Fibroblast of the conjunctiva (primary cell): ENCODE measurements at regions not wholly inside any gene's neighbourhood (a gene's known extent, or its start where the extent isn't known, plus 50 kb on each side); places are given as distances from the start of the nearest gene placed in this dataset.
"Not testable (repeated sequence)": the region's sequence is repeated elsewhere in the genome, so short reads cannot be mapped to it uniquely, and the experiment has no call there.

Experiments
- DNase-seq: peaks from one replicate; pipeline ENCODE4 v3.0.0-alpha.2; 2010; ENCODE audit warnings: low read depth

DNA sequence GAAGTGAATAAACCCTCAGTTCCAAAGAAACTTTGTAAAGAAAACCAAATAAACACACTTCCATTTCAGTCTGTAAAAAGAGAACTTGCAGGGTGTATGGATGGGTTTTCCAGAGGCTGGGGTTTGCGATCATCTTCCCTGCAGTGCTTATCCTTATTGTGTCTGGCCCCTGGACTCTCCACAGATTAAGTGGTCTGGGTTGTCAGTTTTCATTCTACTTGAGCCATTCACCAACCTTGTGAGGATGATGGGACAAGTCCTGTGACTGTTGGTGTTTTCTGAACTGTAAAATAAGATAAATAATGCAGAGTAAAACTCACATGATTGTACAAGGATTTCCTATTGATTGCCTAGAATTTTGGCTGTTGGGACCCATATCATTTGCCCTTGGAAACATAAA lies 166.1 kb upstream of the MOCS2 start:
- DNase-seq, result no peak

DNA sequence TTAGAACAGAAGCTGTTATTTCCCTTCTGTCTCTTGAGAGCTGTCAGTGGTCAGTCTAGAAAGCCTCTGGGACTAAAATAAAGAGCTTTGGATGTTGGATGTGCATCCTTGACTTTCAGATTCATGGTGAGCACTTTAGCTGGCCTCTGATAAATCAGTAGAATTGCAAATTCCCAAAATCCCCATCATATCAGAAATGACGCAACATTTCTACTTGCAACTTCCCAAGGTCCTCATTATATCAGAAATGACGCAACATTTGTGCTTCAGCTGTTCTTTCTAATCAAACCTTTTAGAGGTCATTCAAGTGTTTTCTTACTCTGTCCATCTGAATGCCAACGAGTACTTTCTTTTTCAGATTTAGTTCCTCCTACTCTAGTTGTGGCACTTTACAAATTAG lies 167.3 kb upstream of the MOCS2 start:
- no peak for DNase-seq

DNA sequence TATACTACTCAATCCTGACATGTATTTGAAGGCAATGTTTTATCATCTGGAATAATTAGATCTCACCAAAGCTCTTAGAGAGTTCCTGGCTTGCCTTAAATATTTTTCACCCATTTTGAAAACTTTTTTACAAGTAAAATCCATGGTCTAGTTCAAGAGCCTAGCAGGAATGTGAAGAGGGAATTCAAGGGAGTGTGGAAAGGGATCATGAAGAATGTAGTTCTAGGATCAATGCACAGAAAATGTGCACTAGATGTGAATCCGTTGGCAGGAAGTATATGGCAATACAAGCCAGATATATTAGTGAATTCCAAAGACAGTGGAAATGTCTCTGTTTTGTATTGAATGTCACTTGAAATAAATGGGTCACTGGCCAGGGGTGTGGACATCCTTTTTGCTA lies 167.9 kb upstream of the MOCS2 start:
- DNase-seq, result no peak

DNA sequence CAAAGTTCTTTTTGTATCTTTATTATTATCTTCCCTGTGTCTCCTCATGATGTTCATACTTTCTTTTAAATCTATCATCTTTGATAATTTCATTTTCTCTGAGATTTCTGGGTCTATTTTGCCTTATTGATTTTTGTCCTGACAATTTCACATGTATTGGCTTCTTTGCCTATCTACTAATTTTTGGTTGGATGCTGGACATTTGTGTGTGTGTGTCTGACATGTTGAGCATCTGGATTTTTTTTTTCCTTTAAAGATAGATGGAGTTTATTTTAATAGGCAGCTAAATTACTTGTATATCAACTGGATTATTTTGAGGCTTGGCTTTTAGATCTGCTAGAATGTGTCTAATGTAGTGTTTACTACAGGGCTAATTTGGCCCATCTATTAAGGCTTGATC lies 178.0 kb upstream of the MOCS2 start:
- DNase-seq, result no peak

DNA sequence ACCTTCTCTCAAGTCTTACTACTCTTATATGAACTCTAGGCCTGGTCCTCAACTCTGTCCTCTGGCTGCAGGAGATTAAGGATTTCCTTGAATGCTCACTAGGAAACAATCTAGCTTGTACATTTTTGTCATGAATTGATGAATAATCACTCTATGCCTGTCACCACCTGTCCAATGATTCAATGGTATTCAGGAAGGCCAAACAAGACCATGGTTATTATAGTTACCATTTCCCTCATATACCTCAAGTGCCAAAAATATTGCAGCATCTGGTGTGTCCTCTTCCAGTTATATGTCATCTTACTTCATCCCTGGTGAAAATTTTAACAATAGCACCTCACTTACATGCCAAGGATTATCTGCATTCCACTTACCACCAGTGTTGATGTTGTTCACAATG lies 179.0 kb upstream of the MOCS2 start:
- DNase-seq, result no peak

DNA sequence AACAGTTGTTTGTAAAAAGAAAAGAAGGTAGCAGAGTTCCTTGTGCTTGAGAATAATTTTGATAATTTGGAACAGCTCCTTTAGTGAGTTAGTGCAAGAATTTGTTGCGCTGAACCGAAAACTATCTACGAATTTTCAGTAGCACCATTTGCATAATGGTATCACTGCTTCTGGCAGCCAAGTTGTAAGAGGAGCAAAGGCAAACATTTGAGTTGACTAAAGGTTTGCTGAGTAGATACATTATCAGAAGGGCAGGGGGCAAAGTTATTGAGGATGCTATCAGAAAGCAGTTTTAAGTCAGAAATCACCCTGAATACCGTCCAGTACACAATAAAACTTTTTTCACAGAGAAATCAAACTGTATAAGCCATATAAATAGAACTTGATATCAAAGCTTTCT lies 181.5 kb upstream of the MOCS2 start:
- no peak for DNase-seq

DNA sequence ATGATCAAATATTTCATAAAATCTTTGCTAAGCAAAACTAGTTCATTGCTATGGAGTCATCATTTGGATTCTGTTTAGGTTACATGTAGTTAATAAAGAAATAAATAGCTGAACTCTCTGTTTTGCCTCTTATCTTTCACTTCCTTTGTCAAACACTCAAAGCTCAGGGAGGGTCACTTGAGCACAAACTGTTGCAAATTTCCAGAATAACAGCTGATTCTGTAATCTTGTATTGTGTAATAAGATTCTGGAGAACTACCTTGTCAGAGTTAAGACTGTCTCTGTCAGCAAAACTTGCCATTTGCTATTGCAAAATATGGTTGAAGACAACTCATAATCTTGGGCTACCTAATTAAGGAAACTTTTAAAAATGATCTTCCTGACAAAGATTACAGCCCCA lies 182.0 kb upstream of the MOCS2 start:
- DNase-seq, result no peak

DNA sequence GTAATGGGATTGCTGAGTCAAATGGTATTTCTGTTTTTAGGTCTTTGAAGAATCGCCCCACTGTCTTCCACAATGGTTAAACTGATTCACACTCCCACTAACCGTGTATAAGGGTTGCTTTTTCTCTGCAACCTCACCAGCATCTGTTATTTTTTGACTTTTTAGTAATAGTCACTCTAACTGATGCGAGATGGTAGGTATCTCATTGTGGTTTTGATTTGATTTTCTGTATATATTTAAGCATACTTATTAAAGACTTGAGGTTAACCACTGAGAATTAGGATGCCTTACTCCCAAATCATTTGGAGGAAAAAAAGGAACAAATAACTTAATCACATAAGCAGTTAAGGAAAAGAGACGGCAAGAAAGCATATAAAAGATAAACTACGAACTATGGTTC lies 181.6 kb upstream of the FST start:
- no peak for DNase-seq

DNA sequence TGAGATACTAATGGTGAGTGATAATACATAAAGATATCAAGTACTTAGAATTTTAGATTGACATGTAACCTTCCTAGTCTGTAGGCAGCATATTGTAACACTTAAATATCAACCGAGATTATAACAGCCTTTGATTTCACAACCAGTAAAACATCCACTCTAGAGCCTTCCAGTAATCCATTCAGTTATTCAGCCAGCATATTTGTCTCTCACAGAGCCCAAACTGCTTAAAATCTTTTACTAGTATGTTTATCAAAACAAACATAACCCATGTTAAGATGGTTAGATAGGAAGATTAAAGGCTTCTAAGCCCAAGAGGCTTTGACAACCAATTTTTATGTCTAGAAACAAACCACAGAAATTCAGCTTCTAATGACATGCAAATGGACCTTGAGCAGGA lies 177.9 kb upstream of the FST start:
- DNase-seq, result peak; percentile 31

DNA sequence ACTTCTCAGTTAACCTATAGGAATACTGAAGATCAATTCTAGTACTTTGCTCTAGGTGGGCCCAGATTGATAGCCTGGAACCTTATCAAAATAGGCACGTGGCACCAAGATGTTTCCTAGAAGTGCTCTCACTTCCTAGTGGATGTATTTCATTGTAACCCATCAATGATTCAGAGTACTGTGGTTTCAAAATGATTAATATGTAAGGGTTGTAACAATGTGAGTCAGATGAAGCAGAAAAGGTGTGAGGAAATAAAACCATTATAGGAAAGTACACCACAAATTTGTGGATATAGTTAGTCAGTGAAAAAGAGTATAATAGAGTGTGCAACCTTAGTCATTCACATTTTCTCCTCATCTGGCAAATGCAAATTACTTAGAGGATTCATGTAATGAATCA lies 177.3 kb upstream of the FST start:
- DNase-seq, result peak; percentile 1

DNA sequence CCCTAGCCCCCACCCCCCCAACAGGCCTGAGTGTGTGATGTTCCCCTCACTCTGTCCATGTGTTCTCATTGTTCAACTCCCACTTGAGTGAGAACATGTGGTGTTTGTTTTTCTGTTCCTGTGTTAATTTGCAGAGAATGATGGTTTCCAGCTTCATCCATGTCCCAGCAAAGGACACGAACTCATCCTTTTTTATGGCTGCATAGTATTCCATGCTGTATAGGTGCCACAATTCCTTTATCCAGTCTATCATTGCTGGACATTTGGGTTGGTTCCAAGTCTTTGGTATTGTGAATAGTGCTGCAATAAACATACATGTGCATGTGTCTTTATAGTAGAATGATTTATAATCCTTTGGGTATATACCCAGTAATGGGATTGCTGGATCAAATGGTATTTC lies 175.1 kb upstream of the FST start:
- not testable (repeated sequence) for DNase-seq

DNA sequence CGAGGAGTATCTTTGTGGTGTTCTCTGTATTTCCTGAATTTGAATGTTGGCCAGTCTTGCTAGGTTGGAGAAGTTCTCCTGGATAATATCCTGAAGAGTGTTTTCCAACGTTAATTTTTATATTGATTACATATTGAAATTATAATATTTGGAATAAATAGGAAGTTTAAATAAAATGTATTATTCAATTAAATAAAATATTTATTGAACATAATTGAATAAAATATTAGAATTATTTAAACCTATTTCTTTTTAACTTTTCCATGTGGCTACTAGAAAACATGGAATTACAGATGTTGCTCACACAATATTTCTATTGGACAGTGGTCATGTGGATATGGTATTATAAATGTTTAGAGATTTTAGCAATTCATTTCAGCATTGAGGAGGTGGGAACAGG lies 170.8 kb upstream of the FST start:
- DNase-seq, result no peak

DNA sequence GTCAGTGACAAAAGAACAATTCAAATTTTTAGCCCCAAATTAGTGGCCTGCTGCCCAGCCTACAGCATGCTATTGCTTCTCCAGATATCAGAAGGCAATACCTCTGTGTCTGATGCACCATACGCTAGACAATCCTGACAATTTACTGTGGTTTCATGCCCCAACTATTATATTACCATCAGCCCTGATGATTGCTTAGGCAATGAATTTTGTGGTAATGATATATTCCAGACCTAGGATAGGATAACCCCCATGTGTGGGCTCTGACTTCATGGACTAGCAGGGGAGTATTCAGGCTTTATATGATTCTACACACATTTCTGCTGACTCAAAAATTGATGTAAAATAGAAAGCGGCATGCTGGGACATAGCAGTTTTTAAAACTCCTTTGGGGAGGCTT lies 168.7 kb upstream of the FST start:
- no peak for DNase-seq

DNA sequence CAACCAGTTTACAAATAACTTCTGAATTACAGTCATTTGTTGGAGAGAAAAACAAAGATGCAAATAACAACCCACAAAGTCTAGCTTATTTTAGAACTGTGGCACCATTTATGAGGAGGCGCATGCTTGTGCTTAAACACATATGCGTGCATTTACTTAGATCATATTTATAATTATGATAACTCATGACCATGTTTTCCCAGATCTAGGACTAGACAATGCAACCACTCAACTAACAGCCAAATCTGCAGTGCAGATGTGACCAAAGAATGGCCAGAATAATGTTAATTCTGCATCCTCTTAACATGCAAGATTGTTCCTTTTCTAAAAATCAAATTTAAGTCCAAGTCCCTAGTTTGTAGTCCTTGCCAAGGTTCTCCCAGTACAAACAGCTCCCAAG lies 167.3 kb upstream of the FST start:
- DNase-seq, result no peak

DNA sequence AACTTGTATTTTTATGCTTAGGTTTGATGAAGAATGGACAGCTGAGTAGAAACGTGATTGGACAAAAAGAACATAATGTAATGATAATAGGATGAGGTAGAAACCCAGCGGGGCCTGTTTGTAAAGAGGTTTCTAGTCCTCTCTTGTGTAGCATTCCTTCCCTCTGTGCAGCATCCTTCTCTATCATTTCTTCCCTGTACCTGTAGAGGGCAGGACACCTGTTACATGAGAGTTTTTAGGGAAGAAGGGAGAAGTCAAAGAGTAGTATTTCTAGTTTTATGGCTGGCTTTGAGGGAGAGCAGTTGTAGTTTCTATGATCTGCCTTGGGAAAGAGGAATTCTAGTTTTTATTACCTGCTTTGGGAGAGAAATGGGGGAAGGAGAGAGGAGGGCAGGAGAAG lies 162.1 kb upstream of the FST start:
- DNase-seq, result no peak

DNA sequence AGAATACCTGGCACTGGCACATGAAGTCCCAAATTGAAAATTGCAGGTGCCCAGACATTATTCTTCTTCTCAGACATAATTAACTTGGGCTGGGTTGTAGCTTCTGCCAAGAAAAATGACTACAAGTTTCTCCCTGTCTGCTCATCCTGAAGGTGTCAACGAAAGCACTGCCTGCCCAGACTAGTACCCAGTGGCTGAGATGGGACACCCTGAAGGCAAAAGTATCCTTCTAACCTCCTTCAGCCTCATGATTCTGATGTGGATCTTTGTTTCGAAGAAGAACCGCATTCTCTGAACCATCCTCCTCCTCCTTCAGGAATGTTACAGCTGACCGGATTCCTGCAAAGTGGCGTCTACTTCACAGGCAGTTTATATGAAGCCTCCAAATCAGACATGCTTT lies 161.1 kb upstream of the FST start:
- no peak for DNase-seq

DNA sequence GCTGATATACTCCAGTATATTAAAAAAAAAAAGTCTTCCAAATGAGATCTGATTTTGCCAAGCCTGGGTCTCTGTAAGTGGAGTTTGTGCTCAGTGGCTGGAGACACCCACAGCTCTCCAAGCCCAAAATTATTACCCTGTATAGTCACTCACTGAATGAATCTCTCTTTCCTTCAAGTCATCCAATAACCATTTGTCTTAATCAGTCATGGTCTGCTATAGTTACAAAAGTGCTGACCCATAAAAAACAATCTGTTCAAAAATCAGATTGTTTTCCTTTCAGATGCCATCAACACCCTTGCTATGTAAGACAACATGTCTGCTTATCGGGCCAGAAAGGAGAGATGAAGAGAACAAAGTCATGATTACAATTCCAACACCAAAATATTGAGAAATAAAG lies 159.4 kb upstream of the FST start:
- no peak for DNase-seq

DNA sequence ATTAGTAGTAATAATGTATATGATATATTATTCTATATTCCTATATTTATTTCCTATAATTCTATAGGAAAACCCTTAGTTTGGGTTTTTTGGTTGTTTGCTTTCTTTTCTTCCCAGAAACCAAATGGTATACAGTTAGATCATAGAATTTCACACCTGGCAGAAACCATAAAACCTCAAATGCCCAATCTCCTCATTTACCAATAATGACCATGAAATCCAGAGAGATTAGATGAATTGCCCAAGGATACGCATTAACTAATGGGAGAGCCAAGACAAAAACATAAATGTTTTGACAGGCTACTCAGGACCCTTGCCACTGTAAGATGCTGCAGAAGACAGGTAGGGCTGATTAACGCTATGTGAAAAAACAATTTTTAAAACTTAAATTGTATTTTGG lies 158.7 kb upstream of the FST start:
- DNase-seq, result no peak

DNA sequence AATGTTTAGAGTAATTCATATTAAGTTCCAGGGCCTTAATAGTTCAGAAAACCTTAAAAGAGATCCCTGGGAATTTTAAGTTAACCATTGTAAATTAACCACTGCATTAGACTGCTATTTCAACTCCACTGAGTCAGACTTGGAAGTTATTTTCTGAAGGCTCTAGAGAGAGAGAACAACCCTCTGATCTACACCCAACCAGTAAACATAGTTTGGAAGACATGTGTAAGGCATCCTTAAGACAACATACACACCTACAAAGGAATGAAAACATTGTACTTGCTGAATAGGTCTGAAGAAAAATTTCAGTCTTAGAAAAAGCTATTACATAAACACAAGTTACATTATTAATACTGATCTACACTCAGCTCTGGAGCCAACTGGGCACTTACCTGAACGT lies 158.2 kb upstream of the FST start:
- DNase-seq, result no peak

DNA sequence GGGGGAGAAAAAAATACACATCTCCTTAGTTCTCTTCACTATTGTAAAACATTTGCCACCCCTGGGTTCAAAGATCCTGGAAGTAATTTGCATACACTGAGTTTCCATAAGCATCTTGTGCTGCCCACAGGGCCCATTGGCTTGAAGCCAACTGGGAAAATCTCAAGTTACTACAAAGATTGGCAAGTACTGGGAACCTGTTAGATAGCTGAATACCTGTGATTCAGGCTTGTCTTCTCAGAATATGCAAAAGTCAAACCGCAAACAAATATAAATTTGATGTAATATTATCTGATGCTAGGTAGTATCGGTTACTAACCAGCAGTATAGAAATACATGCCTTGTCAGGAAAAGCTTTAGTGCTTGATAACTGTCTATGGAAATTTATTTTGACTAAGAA lies 156.9 kb upstream of the FST start:
- no peak for DNase-seq

DNA sequence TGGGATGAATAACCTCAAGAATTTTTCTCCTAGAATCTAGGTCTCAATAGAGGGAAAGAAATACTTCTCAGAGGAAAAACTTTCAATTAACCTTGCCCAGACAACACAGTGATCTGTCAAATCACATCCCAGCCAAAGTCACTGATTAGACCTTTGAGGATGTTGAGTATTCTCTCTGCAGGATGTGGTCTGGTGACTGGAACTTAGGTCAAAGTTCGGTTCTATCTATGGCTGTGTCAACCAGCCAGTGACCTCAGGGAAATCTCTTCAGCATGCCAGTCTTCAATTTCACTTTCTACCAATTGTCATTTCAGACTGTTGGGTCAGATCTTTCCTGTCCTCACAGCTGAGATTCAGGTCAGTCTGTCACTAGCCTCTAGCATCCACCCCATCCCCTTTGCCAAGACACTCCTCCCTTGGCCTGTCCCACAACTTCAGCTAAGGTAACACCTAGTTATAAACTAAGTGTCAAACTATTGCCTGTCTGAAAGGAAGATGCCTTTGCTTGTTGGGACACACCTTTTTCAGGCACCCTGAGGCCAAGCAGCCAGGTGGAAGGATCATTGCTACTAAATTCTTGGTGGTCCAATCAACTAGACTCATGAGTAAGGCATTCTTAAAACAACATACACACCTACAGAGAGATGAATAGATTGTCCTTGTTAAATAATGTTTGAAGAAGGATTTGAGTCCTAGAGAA lies 156.3 kb upstream of the FST start:
- no peak for DNase-seq

DNA sequence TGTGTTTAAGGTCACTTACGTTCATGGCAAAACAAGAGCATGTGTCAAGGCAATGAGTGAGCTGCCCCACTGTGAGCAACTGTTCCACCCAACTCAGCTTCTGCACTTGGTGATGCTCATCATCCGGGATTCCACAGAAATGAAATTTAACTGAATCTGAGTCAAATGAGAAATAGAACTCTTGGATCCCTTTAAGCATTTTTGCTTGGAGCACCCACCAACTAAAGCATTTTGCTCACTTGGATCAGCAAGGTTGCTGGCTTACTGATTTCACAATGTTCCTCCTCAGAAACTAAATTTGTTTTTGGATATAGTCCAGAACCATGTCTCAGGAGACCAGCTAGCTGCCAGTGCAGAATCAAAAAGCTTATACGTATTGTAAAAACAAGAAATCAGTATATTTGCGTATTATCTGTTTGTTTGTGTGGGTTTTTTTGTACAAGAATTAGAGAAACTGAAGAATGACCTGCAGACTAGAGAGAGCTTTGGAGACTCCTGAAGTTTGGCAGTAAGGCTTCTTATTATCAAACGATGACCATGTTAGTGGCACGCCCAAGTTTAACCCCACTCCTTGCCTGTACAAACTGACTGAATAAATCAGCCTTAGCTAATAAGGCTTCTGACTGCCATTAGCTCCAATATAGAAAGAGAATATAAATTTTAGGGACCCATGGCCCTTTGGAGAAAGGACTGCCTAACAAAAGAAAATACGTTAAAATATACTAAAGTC lies 153.8 kb upstream of the FST start:
- peak; percentile 85 for DNase-seq

DNA sequence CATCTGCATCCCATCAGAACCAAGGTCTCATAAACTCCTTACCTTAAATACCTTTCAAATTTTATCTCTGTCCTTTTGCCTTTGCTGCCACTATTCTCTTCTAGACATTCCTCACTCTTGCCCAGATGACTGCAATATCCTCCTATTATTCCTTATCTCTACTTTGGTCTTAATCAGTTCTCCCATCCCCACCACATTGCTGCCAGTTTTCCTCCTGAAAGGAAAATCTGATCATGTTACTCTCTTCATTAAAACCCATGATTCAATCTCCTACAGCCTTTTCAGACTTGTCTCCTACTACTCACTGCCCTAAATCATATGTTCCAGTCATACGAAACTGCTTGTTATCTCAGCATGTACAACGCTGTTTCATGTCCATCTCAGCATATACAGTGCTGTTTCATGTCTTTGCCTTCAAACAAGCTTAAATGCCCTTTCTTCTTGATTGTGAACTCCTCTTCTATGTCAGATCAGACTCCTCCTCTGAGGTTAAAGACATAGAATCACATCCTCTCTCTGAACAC lies 152.6 kb upstream of the FST start:
- DNase-seq, result no peak

DNA sequence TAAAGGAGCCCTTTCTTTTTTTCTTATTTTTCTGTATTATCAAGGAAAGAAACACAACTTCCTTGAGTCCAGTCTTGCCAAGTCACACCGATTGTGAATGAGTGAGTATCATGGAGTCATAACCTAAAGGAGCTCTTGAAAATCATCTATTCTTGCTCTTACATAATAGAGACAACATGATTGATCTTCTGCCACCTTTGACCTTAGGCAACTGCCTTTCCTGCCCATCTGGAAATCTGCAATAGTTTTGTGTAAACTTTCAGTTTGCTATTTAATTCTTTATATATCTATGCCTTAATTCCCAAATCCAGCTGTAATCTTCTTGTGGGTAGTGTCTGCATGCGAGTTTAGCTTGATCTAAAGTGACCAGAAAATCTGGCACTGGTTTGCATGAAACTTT lies 149.9 kb upstream of the FST start:
- DNase-seq, result no peak
